ENCODE measurements at regions not wholly inside any gene's neighbourhood (a gene's known extent, or its start where the extent isn't known, plus 50 kb on each side); places are given as distances from the start of the nearest gene placed in this dataset.

- Histone ChIP-seq H3K27me3 (ENCODE audit: control insufficient read depth, insufficient read depth, low read length) (no peaks in the 10 kb centered on the region), H3K4me3 (ENCODE audit: low read length in 3 of 3) (no peak overlapping the region), H3K27ac (ENCODE audit: low read depth in 2 of 2, low read length in 2 of 2) (no peak overlapping the region), H3K9ac (ENCODE audit: low read length in 3 of 3) (no peak overlapping the region), H3K4me1 (ENCODE audit: control insufficient read depth in 2 of 3, insufficient read depth in 2 of 3, low read depth in 1 of 3, low read length in 3 of 3) (peaks cover 0 to 4% (median 0%) of the 10 kb centered on the region in 3 donors), H3K36me3 (ENCODE audit: control insufficient read depth in 2 of 3, insufficient read depth in 3 of 3, low read length in 3 of 3) (no peaks in the 10 kb centered on the region), H3K9me3 (ENCODE audit: control insufficient read depth in 2 of 3, insufficient read depth in 1 of 3, low read length in 3 of 3) (peaks cover 0 to 24% (median 0%) of the 10 kb centered on the region in 3 donors)
- FAIRE-seq: no peak
- DNase-seq: no peak
- TF ChIP-seq, protein P1, sequence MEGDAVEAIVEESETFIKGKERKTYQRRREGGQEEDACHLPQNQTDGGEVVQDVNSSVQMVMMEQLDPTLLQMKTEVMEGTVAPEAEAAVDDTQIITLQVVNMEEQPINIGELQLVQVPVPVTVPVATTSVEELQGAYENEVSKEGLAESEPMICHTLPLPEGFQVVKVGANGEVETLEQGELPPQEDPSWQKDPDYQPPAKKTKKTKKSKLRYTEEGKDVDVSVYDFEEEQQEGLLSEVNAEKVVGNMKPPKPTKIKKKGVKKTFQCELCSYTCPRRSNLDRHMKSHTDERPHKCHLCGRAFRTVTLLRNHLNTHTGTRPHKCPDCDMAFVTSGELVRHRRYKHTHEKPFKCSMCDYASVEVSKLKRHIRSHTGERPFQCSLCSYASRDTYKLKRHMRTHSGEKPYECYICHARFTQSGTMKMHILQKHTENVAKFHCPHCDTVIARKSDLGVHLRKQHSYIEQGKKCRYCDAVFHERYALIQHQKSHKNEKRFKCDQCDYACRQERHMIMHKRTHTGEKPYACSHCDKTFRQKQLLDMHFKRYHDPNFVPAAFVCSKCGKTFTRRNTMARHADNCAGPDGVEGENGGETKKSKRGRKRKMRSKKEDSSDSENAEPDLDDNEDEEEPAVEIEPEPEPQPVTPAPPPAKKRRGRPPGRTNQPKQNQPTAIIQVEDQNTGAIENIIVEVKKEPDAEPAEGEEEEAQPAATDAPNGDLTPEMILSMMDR (IDR thresholded peaks at IDR 0.05; ENCODE audit: borderline replicate concordance, extremely low read depth, insufficient read depth): no peak
- intact Hi-C loops (cut with DNase I): no loop called here
These were observed 134.1 kb downstream of the FSCB start for GRCh38 chr14:44372807-44373489.

DNA sequence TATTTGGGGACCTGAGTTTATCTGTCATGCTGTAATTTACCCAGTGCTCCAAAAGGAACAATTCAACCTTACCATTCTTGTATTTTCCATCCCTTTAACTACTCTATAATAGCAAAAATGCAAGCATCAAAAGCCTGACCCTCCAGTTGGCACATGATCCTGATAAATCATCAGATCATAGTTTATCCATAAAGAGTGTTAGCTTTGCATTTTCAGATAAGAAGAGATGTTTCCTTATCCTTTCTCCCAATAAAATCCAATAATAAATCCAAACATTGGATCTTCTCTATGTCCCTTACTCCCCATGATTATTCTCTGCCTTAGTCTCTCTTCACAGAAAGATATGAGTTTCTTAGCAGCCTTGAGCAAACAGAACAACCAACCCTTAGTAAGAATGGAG lies 134.9 kb downstream of the FSCB start:
- Histone ChIP-seq H3K4me3 (ENCODE audit: low read length in 3 of 3) (no peak overlapping the region), H3K36me3 (ENCODE audit: control insufficient read depth in 2 of 3, insufficient read depth in 3 of 3, low read length in 3 of 3) (no peaks in the 10 kb centered on the region), H3K4me1 (ENCODE audit: control insufficient read depth in 2 of 3, insufficient read depth in 2 of 3, low read depth in 1 of 3, low read length in 3 of 3) (no peaks in the 10 kb centered on the region), H3K9ac (ENCODE audit: low read length in 3 of 3) (no peak overlapping the region), H3K27me3 (ENCODE audit: control insufficient read depth, insufficient read depth, low read length) (no peaks in the 10 kb centered on the region), H3K9me3 (ENCODE audit: control insufficient read depth in 2 of 3, insufficient read depth in 1 of 3, low read length in 3 of 3) (peaks cover 0 to 19% (median 0%) of the 10 kb centered on the region in 3 donors), H3K27ac (ENCODE audit: low read depth in 2 of 2, low read length in 2 of 2) (no peak overlapping the region)
- intact Hi-C loops (cut with DNase I): no loop called here
- DNase-seq (no peak), FAIRE-seq (no peak)
- TF ChIP-seq, protein P1 (IDR thresholded peaks at IDR 0.05; ENCODE audit: borderline replicate concordance, extremely low read depth, insufficient read depth): no peak

DNA sequence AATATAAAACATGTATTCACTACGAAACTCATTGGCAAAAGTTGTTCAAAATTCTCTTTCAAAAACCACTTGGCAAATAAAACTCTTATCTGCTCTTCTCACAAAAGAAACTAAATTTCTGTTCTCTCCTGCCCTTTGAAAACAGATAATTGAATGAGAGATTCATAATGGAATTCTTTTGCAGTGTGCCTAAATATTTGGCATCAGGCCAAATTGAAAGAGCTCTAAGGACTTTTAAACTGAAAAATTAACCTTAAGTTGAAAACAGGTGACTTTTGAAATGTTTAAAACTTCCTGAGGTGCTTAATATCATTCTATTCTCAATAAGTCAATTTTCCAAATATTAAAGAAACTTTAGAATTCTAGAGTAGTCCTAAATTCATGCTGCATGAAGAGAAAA lies 136.4 kb downstream of the FSCB start:
- intact Hi-C loops (cut with DNase I): no loop called here
- Histone ChIP-seq H3K9me3 (ENCODE audit: control insufficient read depth in 2 of 3, insufficient read depth in 1 of 3, low read length in 3 of 3) (peaks cover 0 to 7% (median 0%) of the 10 kb centered on the region in 3 donors), H3K27ac (ENCODE audit: low read depth in 2 of 2, low read length in 2 of 2) (no peak overlapping the region), H3K9ac (ENCODE audit: low read length in 3 of 3) (no peak overlapping the region), H3K27me3 (ENCODE audit: control insufficient read depth, insufficient read depth, low read length) (no peaks in the 10 kb centered on the region), H3K36me3 (ENCODE audit: control insufficient read depth in 2 of 3, insufficient read depth in 3 of 3, low read length in 3 of 3) (no peaks in the 10 kb centered on the region), H3K4me3 (ENCODE audit: low read length in 3 of 3) (no peak overlapping the region), H3K4me1 (ENCODE audit: control insufficient read depth in 2 of 3, insufficient read depth in 2 of 3, low read depth in 1 of 3, low read length in 3 of 3) (no peaks in the 10 kb centered on the region)
- TF ChIP-seq, protein P1 (IDR thresholded peaks at IDR 0.05; ENCODE audit: borderline replicate concordance, extremely low read depth, insufficient read depth): no peak
- DNase-seq (no peak), FAIRE-seq (no peak)

All from kidney (tissue), 13 donors.